ENCODE measurements at regions not wholly inside any gene's neighbourhood (a gene's known extent, or its start where the extent isn't known, plus 50 kb on each side); places are given as distances from the start of the nearest gene placed in this dataset.
"Not testable (repeated sequence)": the region's sequence is repeated elsewhere in the genome, so short reads cannot be mapped to it uniquely, and the experiment has no call there.

GRCh38 chr1:73218995-73219546 lies 936.7 kb upstream of the NEGR1 start:
- DNase-seq (ENCODE audit: low spot score), result no peak

- peak; percentile 9 for DNase-seq (ENCODE audit: low spot score)
These were observed 923.1 kb upstream of the NEGR1 start for GRCh38 chr1:73205294-73205973.

GRCh38 chr1:73197972-73198371 lies 915.6 kb upstream of the NEGR1 start:
- DNase-seq (ENCODE audit: low spot score), result no peak

- no peak for DNase-seq (ENCODE audit: low spot score)
These were observed 912.6 kb upstream of the NEGR1 start for GRCh38 chr1:73194965-73195364.

GRCh38 chr1:73183581-73183980 lies 901.2 kb upstream of the NEGR1 start:
- DNase-seq (ENCODE audit: low spot score), result not testable (repeated sequence)

- DNase-seq (ENCODE audit: low spot score), result no peak
These were observed 898.8 kb upstream of the NEGR1 start for GRCh38 chr1:73181190-73181540.

GRCh38 chr1:73180397-73181189 lies 898.3 kb upstream of the NEGR1 start:
- no peak for DNase-seq (ENCODE audit: low spot score)

- DNase-seq (ENCODE audit: low spot score), result no peak
These were observed 894.6 kb upstream of the NEGR1 start for GRCh38 chr1:73176902-73177301.

GRCh38 chr1:73167009-73167657 lies 884.8 kb upstream of the NEGR1 start:
- DNase-seq (ENCODE audit: low spot score), result no peak

GRCh38 chr1:73162564-73162963 lies 880.2 kb upstream of the NEGR1 start:
- DNase-seq (ENCODE audit: low spot score), result no peak

GRCh38 chr1:73161418-73161817 lies 879.1 kb upstream of the NEGR1 start:
- no peak for DNase-seq (ENCODE audit: low spot score)

- DNase-seq (ENCODE audit: low spot score), result no peak
These were observed 878.4 kb upstream of the NEGR1 start for GRCh38 chr1:73160759-73161158.

GRCh38 chr1:73144311-73144710 lies 862.0 kb upstream of the NEGR1 start:
- no peak for DNase-seq (ENCODE audit: low spot score)

GRCh38 chr1:73136975-73137374 lies 854.6 kb upstream of the NEGR1 start:
- DNase-seq (ENCODE audit: low spot score), result no peak

GRCh38 chr1:73106931-73107330 lies 824.6 kb upstream of the NEGR1 start:
- no peak for DNase-seq (ENCODE audit: low spot score)

GRCh38 chr1:73105755-73106154 lies 823.4 kb upstream of the NEGR1 start:
- DNase-seq (ENCODE audit: low spot score), result no peak

GRCh38 chr1:73104749-73105148 lies 822.4 kb upstream of the NEGR1 start:
- DNase-seq (ENCODE audit: low spot score), result no peak

GRCh38 chr1:73100216-73100615 lies 817.9 kb upstream of the NEGR1 start:
- DNase-seq (ENCODE audit: low spot score), result peak; percentile 11

- no peak for DNase-seq (ENCODE audit: low spot score)
These were observed 815.6 kb upstream of the NEGR1 start for GRCh38 chr1:73097917-73098316.

GRCh38 chr1:73096841-73097240 lies 814.5 kb upstream of the NEGR1 start:
- no peak for DNase-seq (ENCODE audit: low spot score)

GRCh38 chr1:73092383-73092782 lies 810.0 kb upstream of the NEGR1 start:
- DNase-seq (ENCODE audit: low spot score), result no peak

- no peak for DNase-seq (ENCODE audit: low spot score)
These were observed 784.5 kb upstream of the NEGR1 start for GRCh38 chr1:73066866-73067265.
